NCI-H510A (cell line): ENCODE measurements at regions not wholly inside any gene's neighbourhood (a gene's known extent, or its start where the extent isn't known, plus 50 kb on each side); places are given as distances from the start of the nearest gene placed in this dataset.

ENCODE experiments used
- DNase-seq: peaks from one replicate; lab custom pipeline; 2025; lab: John Stamatoyannopoulos, UW

DNA sequence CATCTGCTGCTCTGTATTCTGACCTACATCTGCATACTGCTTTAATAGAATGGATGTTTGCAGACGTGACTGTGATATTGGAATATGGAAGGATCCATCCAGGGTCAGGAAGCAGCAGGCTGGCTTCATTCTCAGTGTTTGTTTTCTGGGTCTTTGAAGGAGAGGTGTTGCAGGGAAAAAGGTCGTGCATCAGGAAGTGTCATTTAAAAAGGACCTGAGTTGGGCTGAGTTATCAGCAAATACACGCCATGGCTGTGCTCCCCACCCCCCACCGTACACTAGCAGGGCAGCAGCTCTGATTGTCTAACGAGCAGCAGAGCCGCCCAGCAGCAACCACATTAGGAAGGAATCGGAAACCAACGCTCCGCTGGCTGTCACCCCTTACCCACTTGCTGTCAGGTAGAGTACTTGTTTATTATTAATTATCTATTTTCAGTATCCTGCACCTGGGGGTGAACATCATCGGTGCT is 63.1 kb upstream of the STEAP1B start:
- DNase-seq = peak; percentile 19

- DNase-seq = no peak
Observed at GRCh38 chr7:22561895-22562593, 62.1 kb upstream of the STEAP1B start.

DNA sequence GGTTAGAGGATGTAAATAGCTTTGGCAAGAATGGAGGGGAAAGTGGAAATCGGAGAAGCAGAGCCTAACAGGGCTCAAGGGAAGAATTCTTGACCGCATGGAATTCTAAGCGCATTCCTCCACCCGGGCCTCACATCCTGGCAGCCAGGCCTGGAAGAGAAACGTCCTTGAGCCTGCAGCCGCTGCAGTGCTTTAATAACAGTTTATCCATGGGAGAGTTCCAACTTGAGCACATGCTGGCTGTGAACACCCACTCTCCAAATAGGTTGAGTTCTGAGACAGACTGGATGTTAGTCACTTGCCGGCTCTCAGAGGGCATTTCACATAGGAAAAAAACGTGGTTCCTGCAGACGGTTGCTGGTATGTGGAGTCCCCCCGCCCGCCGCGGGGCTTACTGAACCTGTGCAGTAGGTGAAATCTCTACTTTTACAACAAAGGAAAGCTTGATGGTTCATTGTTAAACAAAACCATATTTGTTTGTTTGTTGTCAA is 61.4 kb upstream of the STEAP1B start:
- no peak for DNase-seq

DNA sequence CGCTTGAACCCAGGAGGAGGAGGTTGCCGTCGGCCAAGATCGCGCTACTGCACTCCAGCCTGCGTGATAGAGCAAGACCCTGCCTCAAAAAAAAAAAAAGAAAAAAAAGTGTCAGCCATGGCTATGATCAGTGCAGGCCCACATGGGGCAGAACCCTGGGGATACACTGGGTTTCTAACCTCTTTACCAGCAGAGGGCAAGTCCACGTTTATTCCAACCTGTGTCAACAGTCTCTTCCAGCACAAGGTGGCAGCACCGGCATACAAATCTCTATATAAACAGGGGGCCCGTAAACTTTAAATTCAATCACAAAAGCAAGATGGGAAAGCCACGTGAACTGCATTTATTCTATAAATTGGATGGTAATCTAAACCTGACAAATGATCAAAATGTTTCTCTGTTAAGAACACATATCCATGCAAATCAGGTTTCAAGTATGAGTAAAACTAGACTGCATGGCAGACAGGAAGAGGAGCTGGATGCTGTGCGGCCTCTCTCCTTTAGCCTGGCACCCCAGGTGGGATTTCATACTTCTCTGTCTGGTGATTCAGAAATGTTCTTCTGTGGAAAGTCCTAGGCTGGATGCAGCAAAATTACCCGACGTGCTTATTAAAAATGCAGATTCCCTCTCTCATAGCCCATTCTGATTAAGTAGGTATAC is 60.0 kb upstream of the STEAP1B start:
- peak; percentile 50 for DNase-seq

GRCh38 chr7:22557167-22557566 is 57.2 kb upstream of the STEAP1B start:
- no peak for DNase-seq

GRCh38 chr7:22555476-22555875 is 55.5 kb upstream of the STEAP1B start:
- DNase-seq = no peak

DNA sequence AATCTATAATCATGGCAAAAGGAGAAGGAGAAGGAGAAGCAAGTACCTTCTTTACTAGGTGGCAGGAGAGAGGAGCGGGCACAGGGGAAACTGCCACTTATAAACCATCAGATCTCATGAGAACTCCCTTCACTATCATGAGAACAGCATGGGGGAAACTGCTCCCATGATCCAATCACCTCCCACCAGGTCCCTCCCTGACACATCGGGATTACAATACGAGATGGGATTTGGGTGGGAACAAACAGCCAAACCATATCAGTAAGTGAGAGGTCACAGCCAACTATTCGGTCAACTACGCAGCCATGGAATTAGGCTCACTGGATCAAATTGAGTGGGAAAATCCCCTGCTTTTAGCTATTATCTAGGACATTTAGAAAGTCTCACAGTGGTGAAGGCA is 54.2 kb upstream of the STEAP1B start:
- DNase-seq = no peak

DNA sequence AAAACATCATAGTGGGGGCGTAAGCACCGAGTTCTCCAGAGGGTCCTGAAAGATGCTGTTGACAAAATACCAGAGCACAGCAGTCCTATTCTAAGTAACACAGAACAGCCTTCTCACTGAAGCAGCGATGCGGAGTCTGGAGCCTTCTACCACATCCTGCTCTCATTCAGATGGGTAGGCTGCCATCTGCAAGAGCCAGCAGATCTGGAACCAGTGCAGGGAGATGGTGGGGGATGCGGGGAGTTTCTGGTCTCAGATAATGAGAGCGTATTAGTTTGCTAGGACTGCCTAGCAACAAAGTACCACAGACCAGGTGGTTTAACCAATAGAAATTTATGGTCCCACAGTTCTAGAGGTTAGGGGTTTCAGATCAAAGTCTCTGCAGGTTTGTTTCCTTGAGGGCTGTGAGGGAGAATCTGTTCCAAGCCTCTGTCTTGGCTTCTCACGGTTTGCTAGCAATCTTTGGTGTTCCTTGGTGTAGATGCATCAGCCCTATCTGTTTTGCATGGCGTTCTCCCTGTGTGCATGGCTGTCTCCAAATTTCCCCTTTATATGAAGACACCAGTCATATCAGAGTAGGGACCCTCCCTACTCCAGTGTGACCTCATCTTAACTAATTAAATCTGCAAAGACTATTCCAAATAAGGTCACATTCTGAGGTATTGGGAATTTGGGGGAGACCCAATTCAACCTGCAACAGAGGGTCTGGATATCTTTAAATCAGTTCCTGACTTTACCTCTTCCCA is 52.0 kb upstream of the STEAP1B start:
- DNase-seq = no peak

DNA sequence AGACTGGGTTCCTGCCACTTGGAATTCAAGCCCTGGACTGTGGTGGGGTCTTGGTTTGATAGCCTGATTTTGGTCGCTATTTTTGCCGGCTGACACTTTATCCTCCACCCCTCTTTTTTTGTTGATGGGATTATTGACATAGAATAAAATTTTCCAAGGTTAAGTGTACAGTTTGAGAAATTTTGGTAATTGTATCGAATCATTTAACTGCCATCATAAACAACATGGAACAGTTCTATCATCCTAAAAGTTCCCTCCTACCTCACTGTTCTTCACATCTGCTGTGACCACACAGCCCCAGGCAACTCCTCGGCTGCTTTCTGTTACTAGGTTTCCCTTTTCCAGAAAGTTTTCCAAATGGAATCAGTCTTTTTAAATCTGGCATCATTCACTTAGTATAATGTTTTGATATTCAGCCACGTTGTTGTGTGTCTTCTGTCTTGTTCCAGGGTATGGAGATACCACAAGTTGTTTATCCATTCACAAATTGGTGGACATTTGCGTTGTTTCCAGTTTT is 50.6 kb upstream of the STEAP1B start:
- no peak for DNase-seq

DNA sequence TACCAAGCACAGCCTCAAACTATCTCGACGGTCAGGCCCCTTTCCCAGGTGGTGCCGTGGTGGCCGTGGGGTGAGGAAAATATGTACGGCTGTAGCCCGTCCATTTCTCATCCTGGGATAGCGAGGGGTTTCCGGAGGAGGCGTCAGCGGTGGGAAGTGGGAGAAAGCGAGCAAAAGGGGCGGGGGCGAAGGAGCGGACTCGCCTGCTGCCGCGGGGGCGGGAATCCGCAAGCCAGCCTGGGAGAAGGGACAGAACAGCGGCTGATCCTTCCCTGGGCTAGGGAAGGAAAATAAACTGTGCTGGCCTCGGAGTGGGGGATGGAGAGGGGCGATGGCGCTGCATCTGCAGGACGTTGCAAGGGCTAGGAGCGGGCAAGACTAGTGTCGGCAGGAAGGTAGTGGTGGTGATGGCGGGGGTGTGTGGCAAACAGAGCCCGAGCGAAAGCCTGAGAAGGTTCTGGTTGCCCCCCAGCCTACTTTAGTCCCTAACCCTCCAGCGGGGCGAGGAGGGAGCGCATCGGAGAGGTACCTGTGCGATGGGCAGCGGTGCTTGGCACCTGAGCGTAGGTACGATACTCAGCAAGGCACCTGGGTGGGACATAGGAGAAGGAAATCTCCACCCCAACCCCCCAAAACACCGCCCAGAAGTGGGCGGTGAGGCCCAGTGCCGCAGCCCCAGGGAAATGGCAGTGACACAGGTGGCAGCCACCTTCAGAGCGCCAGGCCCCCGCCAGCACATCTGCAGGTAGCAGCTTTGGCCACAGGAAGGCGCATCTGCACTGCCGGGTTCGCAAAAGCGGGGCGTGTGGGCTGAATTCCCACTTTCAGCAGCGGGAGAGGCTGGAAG is 49.9 kb upstream of the STEAP1B start:
- DNase-seq = peak; percentile 75
